ENCODE measurements at regions not wholly inside any gene's neighbourhood (a gene's known extent, or its start where the extent isn't known, plus 50 kb on each side); places are given as distances from the start of the nearest gene placed in this dataset.

GRCh38 chr16:25544294-25544693 is 147.5 kb upstream of the HS3ST4 start:
- no peak for TF ChIP-seq CTCF (IDR thresholded peaks at IDR 0.05)
- TF ChIP-seq POLR2A (IDR thresholded peaks at IDR 0.05; ENCODE audit: low read depth) = no peak
